Fibroblast of lung (primary cell): ENCODE measurements at regions not wholly inside any gene's neighbourhood (a gene's known extent, or its start where the extent isn't known, plus 50 kb on each side); places are given as distances from the start of the nearest gene placed in this dataset.

ENCODE experiments used
- CTCF ChIP-seq, 2 donors: IDR thresholded peaks in 1 of 2; conservative IDR thresholded peaks in 1 of 2; 1 replicate in 1 of 2; 2 replicates in 1 of 2; pipeline ENCODE4 v1.5.1; 2011 to 2012; ENCODE audit warnings: low read length in 2 of 2, control low read depth in 1 of 2, inconsistent platforms in 1 of 2, low read depth in 1 of 2, mild to moderate bottlenecking in 1 of 2
- EZH2 ChIP-seq: IDR thresholded peaks from 2 replicates; pipeline ENCODE4 v1.5.1; 2012; ENCODE audit warnings: low read length, control low read depth, mild to moderate bottlenecking; ENCODE audit errors: missing control alignments

GRCh38 chrX:9330249-9330982 lies 134.4 kb upstream of the TBL1X start:
- TF ChIP-seq CTCF (conservative IDR thresholded peaks at IDR 0.05 in 1 of 2, IDR thresholded peaks at IDR 0.05 in 1 of 2; ENCODE audit: low read depth in 1 of 2, low read length in 2 of 2): no peak
- no peak for TF ChIP-seq EZH2
